Endodermal cell (in vitro differentiated cells): ENCODE measurements at regions not wholly inside any gene's neighbourhood (a gene's known extent, or its start where the extent isn't known, plus 50 kb on each side); places are given as distances from the start of the nearest gene placed in this dataset.

Source experiments
- DNase-seq: peaks from one replicate; pipeline ENCODE4 v3.0.0-alpha.2; 2017
- H3K27ac ChIP-seq: 2 replicates; pipeline ENCODE4 v1.5.1; 2013; ENCODE audit warnings: mild to moderate bottlenecking, low read depth, low read length, moderate library complexity
- H3K27me3 ChIP-seq: 2 replicates; pipeline ENCODE4 v1.6.1; 2013; ENCODE audit warnings: mild to moderate bottlenecking, low read length, moderate library complexity; ENCODE audit not compliant: insufficient read depth, control insufficient read depth, poor library complexity, severe bottlenecking
- H3K36me3 ChIP-seq: 2 replicates; pipeline ENCODE4 v1.7.0; 2013; ENCODE audit warnings: mild to moderate bottlenecking, low read length, moderate library complexity; ENCODE audit not compliant: control insufficient read depth, insufficient read depth
- H3K4me1 ChIP-seq: one replicate; pipeline ENCODE4 v1.7.0; 2013; ENCODE audit warnings: low read length; ENCODE audit not compliant: control insufficient read depth, insufficient read depth
- H3K4me3 ChIP-seq: 2 replicates; pipeline ENCODE4 v1.5.1; 2013; ENCODE audit warnings: mild to moderate bottlenecking, low read length, moderate library complexity
- H3K9ac ChIP-seq: 2 replicates; pipeline ENCODE4 v1.6.1; 2013; ENCODE audit warnings: mild to moderate bottlenecking, low read length, moderate library complexity; ENCODE audit not compliant: poor library complexity, severe bottlenecking; ENCODE audit errors: extremely low read depth
- H3K9me3 ChIP-seq: 2 replicates; pipeline ENCODE4 v1.6.1; 2013; ENCODE audit warnings: mild to moderate bottlenecking, low read length, moderate library complexity; ENCODE audit not compliant: control insufficient read depth
- H3K27ac Mint-ChIP-seq: 2 replicates; pipeline ENCODE4 v1.8.0; 2020; ENCODE audit warnings: mixed read lengths
- H3K27me3 Mint-ChIP-seq: 2 replicates; pipeline ENCODE4 v1.8.0; 2021; ENCODE audit warnings: mild to moderate bottlenecking, mixed read lengths; ENCODE audit not compliant: insufficient read depth
- H3K36me3 Mint-ChIP-seq: 2 replicates; pipeline ENCODE4 v1.8.0; 2020; ENCODE audit warnings: low read depth, mixed read lengths
- H3K4me1 Mint-ChIP-seq: 2 replicates; pipeline ENCODE4 v1.8.0; 2020; ENCODE audit warnings: mixed read lengths
- H3K4me3 Mint-ChIP-seq: 2 replicates; pipeline ENCODE4 v1.8.0; 2020; ENCODE audit warnings: mild to moderate bottlenecking, moderate library complexity, mixed read lengths
- H3K9me3 Mint-ChIP-seq: 2 replicates; pipeline ENCODE4 v1.8.0; 2020; ENCODE audit warnings: mild to moderate bottlenecking, mixed read lengths
- WGBS, 2 experiments: methylation state at CpG; one replicate each; pipeline versions ENCODE4 v1.1.5 to v1.1.7; 2013; ENCODE audit warnings: missing lambda C conversion rate in 2 of 2, mixed read lengths in 1 of 2; ENCODE audit not compliant: insufficient coverage in 1 of 2, insufficient read length in 1 of 2; 5-methylcytosine and 5-hydroxymethylcytosine counted together
- TF ChIP-seq, protein P1 (sequence below): fragments of 200-600 bp; sonication (generic); conservative IDR thresholded peaks from 2 replicates; pipeline ENCODE4 v1.5.0; 2021; ENCODE audit warnings: antibody characterized with exemption, mild to moderate bottlenecking

DNA sequence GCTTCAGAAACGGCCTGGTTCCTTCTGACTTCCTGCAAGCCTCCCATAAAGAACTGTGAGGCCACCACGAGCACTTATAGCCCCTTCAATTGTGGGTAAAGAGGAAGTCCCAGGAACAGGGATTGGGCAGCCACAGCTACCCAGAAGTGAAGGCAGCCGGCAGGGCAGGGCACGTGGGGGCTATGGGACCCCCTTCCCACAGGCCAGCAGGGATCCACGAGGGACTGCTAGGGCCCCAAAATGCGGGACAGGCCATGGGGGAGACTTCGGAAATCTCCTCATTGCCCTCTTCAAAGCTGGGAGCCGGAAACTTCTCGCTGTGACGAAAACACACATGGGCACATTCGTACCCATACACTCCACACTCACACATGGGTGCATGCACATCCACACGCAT lies 196.1 kb upstream of the SALL3 start:
- Mint-ChIP-seq H3K4me1 (no peaks in the 10 kb centered on the region), H3K36me3 (no peaks in the 10 kb centered on the region), H3K27ac (no peak overlapping the region), H3K4me3 (no peak overlapping the region), H3K9me3 (no peaks in the 10 kb centered on the region), H3K27me3 (no peaks in the 10 kb centered on the region)
- Histone ChIP-seq H3K36me3 (no peaks in the 10 kb centered on the region), H3K9me3 (no peaks in the 10 kb centered on the region), H3K27ac (no peak overlapping the region), H3K27me3 (no peaks in the 10 kb centered on the region), H3K4me1 (no peaks in the 10 kb centered on the region), H3K4me3 (no peak overlapping the region), H3K9ac (no peak overlapping the region)
- WGBS, 2 experiments: 92 to 93% methylated on average over 10 to 12 of the region's 12 CpGs
- TF ChIP-seq, protein P1, sequence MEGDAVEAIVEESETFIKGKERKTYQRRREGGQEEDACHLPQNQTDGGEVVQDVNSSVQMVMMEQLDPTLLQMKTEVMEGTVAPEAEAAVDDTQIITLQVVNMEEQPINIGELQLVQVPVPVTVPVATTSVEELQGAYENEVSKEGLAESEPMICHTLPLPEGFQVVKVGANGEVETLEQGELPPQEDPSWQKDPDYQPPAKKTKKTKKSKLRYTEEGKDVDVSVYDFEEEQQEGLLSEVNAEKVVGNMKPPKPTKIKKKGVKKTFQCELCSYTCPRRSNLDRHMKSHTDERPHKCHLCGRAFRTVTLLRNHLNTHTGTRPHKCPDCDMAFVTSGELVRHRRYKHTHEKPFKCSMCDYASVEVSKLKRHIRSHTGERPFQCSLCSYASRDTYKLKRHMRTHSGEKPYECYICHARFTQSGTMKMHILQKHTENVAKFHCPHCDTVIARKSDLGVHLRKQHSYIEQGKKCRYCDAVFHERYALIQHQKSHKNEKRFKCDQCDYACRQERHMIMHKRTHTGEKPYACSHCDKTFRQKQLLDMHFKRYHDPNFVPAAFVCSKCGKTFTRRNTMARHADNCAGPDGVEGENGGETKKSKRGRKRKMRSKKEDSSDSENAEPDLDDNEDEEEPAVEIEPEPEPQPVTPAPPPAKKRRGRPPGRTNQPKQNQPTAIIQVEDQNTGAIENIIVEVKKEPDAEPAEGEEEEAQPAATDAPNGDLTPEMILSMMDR: no peak
- DNase-seq: no peak

GRCh38 chr18:78784861-78785260 lies 194.8 kb upstream of the SALL3 start:
- no peaks in the 10 kb centered on the region for H3K27me3 ChIP-seq
- H3K4me1 Mint-ChIP-seq: no peaks in the 10 kb centered on the region
- no peaks in the 10 kb centered on the region for H3K36me3 ChIP-seq
- no peak overlapping the region for H3K27ac Mint-ChIP-seq
- WGBS, 2 experiments: 94 to 96% methylated on average over 4 to 5 of the region's 5 CpGs
- DNase-seq: no peak
- H3K27me3 Mint-ChIP-seq: no peaks in the 10 kb centered on the region
- H3K9me3 Mint-ChIP-seq: no peaks in the 10 kb centered on the region
- H3K4me3 ChIP-seq: no peak overlapping the region
- TF ChIP-seq, protein P1: no peak
- no peak overlapping the region for H3K27ac ChIP-seq
- no peak overlapping the region for H3K9ac ChIP-seq
- H3K36me3 Mint-ChIP-seq: no peaks in the 10 kb centered on the region
- H3K9me3 ChIP-seq: no peaks in the 10 kb centered on the region
- H3K4me1 ChIP-seq: no peaks in the 10 kb centered on the region
- no peak overlapping the region for H3K4me3 Mint-ChIP-seq

- Histone ChIP-seq H3K9ac (no peak overlapping the region), H3K9me3 (no peaks in the 10 kb centered on the region), H3K36me3 (no peaks in the 10 kb centered on the region), H3K4me1 (no peaks in the 10 kb centered on the region), H3K27me3 (no peaks in the 10 kb centered on the region), H3K27ac (no peak overlapping the region), H3K4me3 (no peak overlapping the region)
- TF ChIP-seq, protein P1: no peak
- no peak for DNase-seq
- no peaks in the 10 kb centered on the region for H3K36me3 Mint-ChIP-seq
- no peaks in the 10 kb centered on the region for H3K4me1 Mint-ChIP-seq
- no peak overlapping the region for H3K27ac Mint-ChIP-seq
- 91 to 94% methylated on average over 2 to 5 of the region's 5 CpGs for WGBS, 2 experiments
- no peaks in the 10 kb centered on the region for H3K27me3 Mint-ChIP-seq
- H3K9me3 Mint-ChIP-seq: no peaks in the 10 kb centered on the region
- no peak overlapping the region for H3K4me3 Mint-ChIP-seq
Measured at GRCh38 chr18:78785706-78786105, 193.9 kb upstream of the SALL3 start.
